Activated T-cell treated with anti-CD3 and anti-CD28 coated beads, Interleukin-2, amount 50 U/mL, for 4 hours (primary cell): ENCODE measurements at regions not wholly inside any gene's neighbourhood (a gene's known extent, or its start where the extent isn't known, plus 50 kb on each side); places are given as distances from the start of the nearest gene placed in this dataset.

ENCODE experiments used
- ATAC-seq, 2 donors: fragments of 200-7000 bp; cut with Tn5 transposase; one replicate each; pipeline ENCODE4 v1.10.0; 2021
- DNase-seq: peaks from one replicate; pipeline ENCODE4 v3.0.0-alpha.2; 2020
- H3K27me3 Mint-ChIP-seq: one replicate; pipeline ENCODE4 v1.8.0; 2021; ENCODE audit warnings: low read depth, mixed read lengths
- H3K36me3 Mint-ChIP-seq: one replicate; pipeline ENCODE4 v1.8.0; 2022; ENCODE audit warnings: mixed read lengths; ENCODE audit not compliant: insufficient read depth
- H3K4me1 Mint-ChIP-seq: one replicate; pipeline ENCODE4 v1.8.0; 2021; ENCODE audit warnings: low read depth, mixed read lengths
- H3K4me3 Mint-ChIP-seq: one replicate; pipeline ENCODE4 v1.8.0; 2021; ENCODE audit warnings: mild to moderate bottlenecking, moderate library complexity, mixed read lengths
- H3K9me3 Mint-ChIP-seq: one replicate; pipeline ENCODE4 v1.8.0; 2021; ENCODE audit warnings: mixed read lengths

- Mint-ChIP-seq H3K27me3 (no peaks in the 10 kb centered on the region), H3K4me3 (no peak overlapping the region), H3K4me1 (no peaks in the 10 kb centered on the region), H3K36me3 (no peaks in the 10 kb centered on the region), H3K9me3 (no peaks in the 10 kb centered on the region)
- ATAC-seq, result no peak
- no peak for DNase-seq
These were observed 73.6 kb downstream of the CYLC2 start for GRCh38 chr9:103068753-103069152.

DNA sequence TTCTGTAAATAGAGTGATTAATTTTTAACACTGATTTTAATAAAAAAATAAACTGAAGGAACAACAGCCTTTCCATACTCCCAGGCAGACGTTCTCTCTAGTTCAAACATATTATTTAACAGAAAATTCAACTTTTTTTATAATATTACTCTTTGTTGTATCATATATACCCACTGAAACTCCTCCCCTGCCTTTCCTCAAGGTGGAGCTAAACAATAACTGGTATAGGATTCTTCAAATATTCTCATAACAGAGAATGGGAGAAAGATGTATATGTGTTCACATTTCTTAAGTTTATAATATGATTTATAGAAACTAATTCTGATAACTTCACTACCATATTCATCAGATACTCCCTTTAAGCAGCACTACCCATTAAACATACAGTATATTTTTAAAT is 83.4 kb downstream of the CYLC2 start:
- ATAC-seq (no peak), DNase-seq (no peak)
- Mint-ChIP-seq H3K36me3 (no peaks in the 10 kb centered on the region), H3K27me3 (no peaks in the 10 kb centered on the region), H3K9me3 (no peaks in the 10 kb centered on the region), H3K4me3 (no peak overlapping the region), H3K4me1 (no peaks in the 10 kb centered on the region)

- Mint-ChIP-seq H3K36me3 (no peaks in the 10 kb centered on the region), H3K4me3 (no peak overlapping the region), H3K27me3 (no peaks in the 10 kb centered on the region), H3K4me1 (no peaks in the 10 kb centered on the region), H3K9me3 (peaks cover 8% of the 10 kb centered on the region)
- DNase-seq, result no peak
- no peak for ATAC-seq
These were observed 87.4 kb downstream of the CYLC2 start for GRCh38 chr9:103082494-103082893.

- DNase-seq (no peak), ATAC-seq (no peak)
- H3K4me3 Mint-ChIP-seq, result no peak overlapping the region
- H3K4me1 Mint-ChIP-seq, result no peaks in the 10 kb centered on the region
- no peaks in the 10 kb centered on the region for H3K27me3 Mint-ChIP-seq
- peaks cover 8% of the 10 kb centered on the region for H3K9me3 Mint-ChIP-seq
- H3K36me3 Mint-ChIP-seq, result no peaks in the 10 kb centered on the region
These were observed 94.2 kb downstream of the CYLC2 start for GRCh38 chr9:103089357-103089756.

DNA sequence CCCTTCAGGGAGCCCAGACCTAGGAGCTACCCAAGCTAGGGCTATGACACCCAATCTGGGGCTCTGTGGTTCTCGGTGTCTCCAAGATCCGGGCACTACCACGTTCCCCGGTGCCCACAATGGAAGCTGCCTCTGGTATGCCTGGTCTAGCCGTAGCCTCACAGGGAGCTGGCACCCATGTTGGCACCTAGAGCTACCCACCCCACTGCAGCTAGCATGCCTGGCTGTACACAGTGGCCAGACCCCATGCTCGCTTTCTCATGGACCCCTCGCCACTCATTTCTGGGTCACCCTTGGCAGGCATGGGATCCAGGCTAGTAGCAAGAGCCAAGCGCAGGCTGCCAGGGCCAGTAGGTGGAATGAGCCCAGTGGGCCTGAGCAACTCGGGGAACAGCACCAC is 109.0 kb downstream of the CYLC2 start:
- H3K36me3 Mint-ChIP-seq, result no peaks in the 10 kb centered on the region
- no peaks in the 10 kb centered on the region for H3K27me3 Mint-ChIP-seq
- DNase-seq (no peak), ATAC-seq (no peak)
- H3K9me3 Mint-ChIP-seq, result no peaks in the 10 kb centered on the region
- no peaks in the 10 kb centered on the region for H3K4me1 Mint-ChIP-seq
- no peak overlapping the region for H3K4me3 Mint-ChIP-seq

DNA sequence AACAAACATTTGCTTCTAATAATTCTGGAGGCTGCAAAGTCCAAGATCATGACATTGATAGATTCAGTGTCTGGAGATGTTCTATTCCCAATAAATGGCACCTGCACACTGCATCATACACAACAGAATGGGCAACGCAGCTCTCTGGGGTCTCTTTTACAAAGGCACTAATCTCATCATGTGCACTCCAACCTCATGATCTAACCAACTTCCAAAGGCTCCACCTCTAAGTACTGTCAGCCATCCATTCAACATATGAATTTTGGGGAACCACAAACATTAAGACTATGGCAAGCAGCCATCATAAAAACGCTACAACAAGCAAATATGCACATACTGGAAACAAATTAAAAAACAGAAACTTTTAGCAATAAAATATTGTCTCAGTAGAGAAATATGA is 121.1 kb downstream of the CYLC2 start:
- Mint-ChIP-seq H3K36me3 (no peaks in the 10 kb centered on the region), H3K4me3 (no peak overlapping the region), H3K4me1 (no peaks in the 10 kb centered on the region), H3K27me3 (no peaks in the 10 kb centered on the region), H3K9me3 (peaks cover 9% of the 10 kb centered on the region)
- DNase-seq, result no peak
- ATAC-seq, result no peak

- DNase-seq (no peak), ATAC-seq (no peak)
- Mint-ChIP-seq H3K4me3 (no peak overlapping the region), H3K36me3 (no peaks in the 10 kb centered on the region), H3K4me1 (no peaks in the 10 kb centered on the region), H3K27me3 (no peaks in the 10 kb centered on the region), H3K9me3 (peaks cover 18% of the 10 kb centered on the region)
These were observed 131.4 kb downstream of the CYLC2 start for GRCh38 chr9:103126494-103126893.

- Mint-ChIP-seq H3K4me3 (no peak overlapping the region), H3K4me1 (no peaks in the 10 kb centered on the region), H3K36me3 (no peaks in the 10 kb centered on the region), H3K27me3 (no peaks in the 10 kb centered on the region), H3K9me3 (peaks cover 4% of the 10 kb centered on the region)
- ATAC-seq (no peak), DNase-seq (no peak)
These were observed 144.8 kb downstream of the CYLC2 start for GRCh38 chr9:103139891-103140290.

GRCh38 chr9:103152473-103152872 is 157.3 kb downstream of the CYLC2 start:
- no peak overlapping the region for H3K4me3 Mint-ChIP-seq
- DNase-seq, result no peak
- H3K4me1 Mint-ChIP-seq, result no peaks in the 10 kb centered on the region
- H3K36me3 Mint-ChIP-seq, result no peaks in the 10 kb centered on the region
- peaks cover 20% of the 10 kb centered on the region for H3K9me3 Mint-ChIP-seq
- H3K27me3 Mint-ChIP-seq, result no peaks in the 10 kb centered on the region
- ATAC-seq, result no peak

DNA sequence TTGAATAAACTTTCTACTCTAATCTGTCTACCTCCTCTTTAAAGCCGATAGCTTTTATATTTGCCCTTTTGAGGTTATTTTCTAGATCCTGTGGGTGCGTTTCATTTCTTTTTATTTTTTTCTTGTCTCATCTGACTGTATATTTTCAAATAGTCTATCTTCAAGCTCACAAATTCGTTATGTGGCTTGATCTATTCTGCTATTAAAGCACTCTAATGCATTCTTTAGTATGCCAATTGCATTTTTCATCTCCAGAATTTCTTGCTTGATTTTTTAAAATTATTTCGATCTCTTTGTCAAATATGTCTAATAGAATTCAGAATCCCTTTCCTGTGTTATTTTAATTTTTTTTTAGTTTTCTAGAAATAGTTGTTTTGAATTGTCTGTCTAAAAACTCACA is 172.4 kb downstream of the CYLC2 start:
- H3K4me3 Mint-ChIP-seq, result no peak overlapping the region
- peaks cover 14% of the 10 kb centered on the region for H3K9me3 Mint-ChIP-seq
- H3K27me3 Mint-ChIP-seq, result no peaks in the 10 kb centered on the region
- DNase-seq (no peak), ATAC-seq (no peak)
- no peaks in the 10 kb centered on the region for H3K4me1 Mint-ChIP-seq
- no peaks in the 10 kb centered on the region for H3K36me3 Mint-ChIP-seq

- no peaks in the 10 kb centered on the region for H3K36me3 Mint-ChIP-seq
- DNase-seq (no peak), ATAC-seq (no peak)
- no peaks in the 10 kb centered on the region for H3K27me3 Mint-ChIP-seq
- peaks cover 14% of the 10 kb centered on the region for H3K9me3 Mint-ChIP-seq
- no peak overlapping the region for H3K4me3 Mint-ChIP-seq
- no peaks in the 10 kb centered on the region for H3K4me1 Mint-ChIP-seq
These were observed 173.1 kb downstream of the CYLC2 start for GRCh38 chr9:103168254-103168653.

DNA sequence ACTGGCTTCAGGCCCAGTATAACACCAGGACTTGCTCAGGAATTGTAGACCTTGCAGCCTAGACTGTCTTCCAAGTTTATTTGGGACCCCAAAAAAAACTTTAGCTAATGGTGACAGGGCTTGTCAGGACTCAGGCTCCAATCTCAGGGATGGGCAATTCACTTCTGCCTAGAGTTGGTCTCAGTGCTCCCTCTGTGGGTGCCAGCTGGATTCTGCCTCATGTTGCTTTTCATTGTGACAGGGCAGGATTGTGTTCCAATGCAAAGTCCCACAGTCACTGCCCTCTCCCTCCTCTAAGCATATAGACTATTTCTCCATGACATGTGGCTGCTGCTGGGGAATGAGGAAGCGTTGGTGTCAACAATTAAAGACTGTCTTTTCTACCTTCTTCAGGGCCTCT is 174.7 kb downstream of the CYLC2 start:
- H3K4me1 Mint-ChIP-seq, result no peaks in the 10 kb centered on the region
- peaks cover 14% of the 10 kb centered on the region for H3K9me3 Mint-ChIP-seq
- DNase-seq (no peak), ATAC-seq (no peak)
- no peaks in the 10 kb centered on the region for H3K36me3 Mint-ChIP-seq
- H3K27me3 Mint-ChIP-seq, result no peaks in the 10 kb centered on the region
- H3K4me3 Mint-ChIP-seq, result no peak overlapping the region

DNA sequence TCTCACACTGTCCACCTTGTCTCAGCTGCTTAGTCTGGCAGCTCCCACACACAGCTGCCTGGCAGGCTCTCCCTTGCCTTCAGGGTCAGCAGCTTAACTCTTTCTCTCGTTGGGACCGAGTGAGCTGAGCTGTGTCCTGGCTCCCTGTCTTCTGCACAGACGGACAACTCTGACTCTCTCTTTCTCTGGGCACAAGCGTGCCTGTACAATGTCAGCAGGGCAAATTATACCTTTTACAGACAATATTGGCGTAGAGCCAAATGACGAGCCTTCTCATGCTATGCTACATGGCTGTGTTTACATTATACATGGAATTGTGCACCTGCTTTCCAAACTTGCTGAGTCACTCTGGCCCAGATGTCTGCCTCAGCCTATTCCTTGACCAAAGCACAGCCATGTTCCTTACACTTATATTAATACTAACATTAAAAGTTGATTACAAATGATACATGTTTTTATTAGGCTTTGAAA is 188.6 kb downstream of the CYLC2 start:
- peaks cover 8% of the 10 kb centered on the region for H3K9me3 Mint-ChIP-seq
- DNase-seq, result no peak
- no peaks in the 10 kb centered on the region for H3K36me3 Mint-ChIP-seq
- no peak for ATAC-seq
- no peaks in the 10 kb centered on the region for H3K27me3 Mint-ChIP-seq
- no peak overlapping the region for H3K4me3 Mint-ChIP-seq
- H3K4me1 Mint-ChIP-seq, result no peaks in the 10 kb centered on the region

DNA sequence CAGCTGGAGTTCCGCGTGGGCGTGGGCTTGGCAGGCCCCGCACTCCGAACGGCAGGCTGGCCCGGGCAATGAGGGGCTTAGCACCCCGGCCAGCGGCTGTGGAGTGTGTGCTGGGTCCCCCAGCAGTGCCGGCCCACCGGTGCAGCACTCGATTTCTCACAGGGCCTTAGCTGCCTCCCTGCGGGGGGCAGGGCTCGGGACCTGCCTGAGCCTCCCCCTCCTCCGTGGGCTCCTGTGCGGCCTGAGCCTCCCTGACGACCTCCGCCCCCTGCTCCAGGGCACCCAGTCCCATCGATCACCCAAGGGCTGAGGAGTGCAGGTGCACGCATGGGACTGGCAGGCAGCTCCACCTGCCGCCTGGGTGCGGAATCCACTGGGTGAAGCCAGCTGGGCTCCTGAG is 191.8 kb downstream of the CYLC2 start:
- no peak for ATAC-seq
- no peak for DNase-seq
- H3K36me3 Mint-ChIP-seq, result no peaks in the 10 kb centered on the region
- peaks cover 8% of the 10 kb centered on the region for H3K9me3 Mint-ChIP-seq
- no peak overlapping the region for H3K4me3 Mint-ChIP-seq
- no peaks in the 10 kb centered on the region for H3K4me1 Mint-ChIP-seq
- no peaks in the 10 kb centered on the region for H3K27me3 Mint-ChIP-seq

- no peak overlapping the region for H3K4me3 Mint-ChIP-seq
- H3K27me3 Mint-ChIP-seq, result no peaks in the 10 kb centered on the region
- no peaks in the 10 kb centered on the region for H3K36me3 Mint-ChIP-seq
- ATAC-seq, result no peak
- no peak for DNase-seq
- peaks cover 8% of the 10 kb centered on the region for H3K9me3 Mint-ChIP-seq
- no peaks in the 10 kb centered on the region for H3K4me1 Mint-ChIP-seq
These were observed 193.7 kb downstream of the CYLC2 start for GRCh38 chr9:103188781-103189350.

DNA sequence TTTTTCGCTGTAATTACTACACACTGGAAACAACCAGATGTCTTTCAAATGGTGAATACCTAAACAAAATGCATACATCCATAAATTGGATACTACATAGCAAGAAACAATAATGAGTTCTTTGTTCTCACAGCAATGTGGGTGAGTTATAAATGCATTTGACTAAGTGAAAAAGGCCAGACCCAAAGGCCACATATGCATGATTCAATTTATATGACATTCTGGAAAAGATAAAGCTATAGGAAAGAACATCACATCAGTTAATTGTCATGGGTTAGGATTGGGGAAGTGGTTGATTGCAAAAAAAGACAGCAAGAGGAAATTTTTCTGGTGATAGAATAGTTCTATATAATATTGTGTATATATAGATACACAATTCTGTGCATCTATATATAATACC is 198.9 kb downstream of the CYLC2 start:
- no peak for ATAC-seq
- Mint-ChIP-seq H3K27me3 (no peaks in the 10 kb centered on the region), H3K9me3 (peaks cover 4% of the 10 kb centered on the region), H3K36me3 (no peaks in the 10 kb centered on the region), H3K4me3 (no peak overlapping the region), H3K4me1 (no peaks in the 10 kb centered on the region)
- no peak for DNase-seq
